GM18526 (cell line): ENCODE measurements at regions not wholly inside any gene's neighbourhood (a gene's known extent, or its start where the extent isn't known, plus 50 kb on each side); places are given as distances from the start of the nearest gene placed in this dataset.
A peak's percentile ranks its signal among the peaks of the same experiment; 100 is the strongest.

ENCODE experiments used
- POLR2A ChIP-seq: IDR thresholded peaks from 3 replicates; pipeline ENCODE4 v1.6.1; 2011; ENCODE audit not compliant: insufficient read length; ENCODE audit errors: extremely low read depth

DNA sequence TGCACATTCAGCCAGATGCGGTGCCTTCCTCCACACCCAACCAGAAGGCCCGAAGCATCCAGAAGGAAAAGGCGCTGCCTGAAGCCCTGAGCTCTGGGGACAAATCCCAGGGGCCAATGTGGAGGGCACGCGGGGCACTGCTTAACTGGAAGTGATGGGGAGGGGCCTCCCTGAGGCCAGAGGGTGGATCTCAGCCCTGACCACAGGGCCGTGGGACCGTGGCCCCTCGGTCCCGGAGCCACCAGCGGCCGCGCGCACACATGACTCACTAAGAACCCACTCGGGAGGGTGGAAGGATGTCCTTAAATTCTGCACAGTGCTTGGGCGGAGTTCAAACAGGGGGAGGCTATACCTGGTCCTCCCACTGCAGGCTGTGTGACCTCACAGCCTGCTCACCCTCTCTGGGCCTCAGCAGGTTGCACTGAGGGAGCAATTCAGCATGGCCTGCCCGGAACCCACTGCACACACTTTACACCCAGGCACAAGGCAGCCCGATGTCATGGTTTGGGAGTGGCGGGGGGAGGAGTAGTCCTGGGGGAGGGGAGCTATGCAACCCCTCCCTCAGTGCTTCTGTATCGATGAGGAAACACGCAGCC is 89.5 kb downstream of the RFLNA start:
- no peak for TF ChIP-seq POLR2A

DNA sequence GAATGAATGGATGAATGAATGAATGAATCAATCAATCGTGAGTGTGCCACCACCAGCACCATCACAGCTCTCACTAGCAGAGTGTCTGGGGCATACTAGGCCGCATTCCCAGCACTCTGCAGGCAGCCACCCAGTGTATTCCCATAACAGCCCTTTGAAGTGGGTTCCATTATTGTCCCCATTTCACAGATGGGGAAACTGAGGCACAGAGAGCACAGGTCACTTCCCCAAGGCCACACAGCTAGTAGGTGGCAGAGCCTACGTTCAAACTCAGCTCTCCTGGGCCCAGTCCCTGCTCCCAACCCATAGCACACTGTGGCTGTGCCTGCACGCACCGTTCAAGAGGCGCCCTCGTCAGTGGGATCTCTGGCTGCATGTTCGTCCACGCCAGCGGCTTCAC is 88.1 kb downstream of the RFLNA start:
- no peak for TF ChIP-seq POLR2A

DNA sequence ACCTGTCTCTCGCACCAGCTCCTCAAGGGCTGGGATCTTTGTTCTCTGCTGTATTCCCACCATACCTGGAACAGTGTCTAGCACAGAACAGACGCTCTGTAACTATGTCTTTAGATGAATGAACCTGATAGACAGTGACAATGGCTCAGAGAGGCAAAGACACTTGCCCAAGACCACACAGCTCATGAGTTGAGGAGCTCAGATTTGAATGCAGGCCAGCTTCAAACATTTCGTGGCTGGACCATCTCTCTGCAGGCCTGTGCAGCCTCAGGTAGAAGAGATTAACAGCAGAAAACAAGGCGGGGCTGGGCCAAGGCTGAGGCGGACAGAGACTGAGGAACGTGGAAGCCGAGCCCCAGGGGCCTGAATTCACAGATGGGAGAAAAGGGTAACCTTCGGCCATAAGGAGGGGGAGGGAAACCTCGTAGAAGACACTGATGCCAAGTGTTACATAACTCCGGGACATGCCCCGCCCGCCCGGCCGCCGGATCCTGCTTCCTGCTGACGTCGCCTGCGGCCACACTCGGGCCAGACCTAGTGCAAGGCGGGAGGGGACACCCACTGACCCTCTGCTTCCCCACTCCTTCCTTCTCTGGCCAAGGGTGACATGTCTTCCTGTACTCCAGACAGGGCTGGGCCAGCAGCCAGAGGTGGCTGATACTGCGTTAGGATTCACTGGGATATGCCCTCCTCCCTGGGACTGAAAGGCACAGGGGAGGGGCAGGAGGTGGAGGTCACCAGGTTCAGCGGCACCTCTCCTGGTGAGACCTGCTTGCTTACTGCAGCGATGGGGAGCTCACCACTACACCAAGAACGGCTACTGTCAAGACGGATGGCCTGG is 86.8 kb downstream of the RFLNA start:
- peak; percentile 6 for TF ChIP-seq POLR2A

DNA sequence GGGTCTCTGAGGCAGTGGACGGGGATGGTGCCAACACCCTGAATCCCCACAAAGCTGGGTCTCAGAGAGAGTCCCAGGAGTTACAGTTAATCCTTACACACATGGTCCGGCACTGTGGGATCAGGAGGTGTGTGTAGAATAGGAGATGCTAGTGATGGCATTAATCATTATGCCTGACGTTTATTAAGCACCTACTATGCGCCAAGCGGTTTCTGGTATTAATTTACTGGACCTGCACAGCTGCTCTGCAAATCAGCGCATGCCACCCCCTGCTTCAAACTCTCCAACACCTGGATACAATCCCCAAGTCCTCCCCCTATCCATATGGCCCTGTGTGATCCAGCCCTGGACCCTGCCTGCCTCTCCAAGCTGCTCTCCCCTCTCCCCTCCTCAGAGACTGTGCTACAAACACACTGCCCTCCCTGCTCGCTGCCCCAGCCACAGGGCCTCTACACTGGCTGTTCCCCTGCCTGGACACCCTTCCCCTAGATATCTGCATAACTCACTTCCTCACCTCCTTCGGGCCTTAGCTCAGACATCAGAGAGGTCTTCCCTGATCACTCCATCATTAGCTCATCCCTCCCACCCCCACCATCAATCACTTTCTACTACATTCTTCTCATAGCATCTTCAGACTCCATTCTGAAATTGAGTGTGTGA is 86.0 kb downstream of the RFLNA start:
- TF ChIP-seq POLR2A: no peak

DNA sequence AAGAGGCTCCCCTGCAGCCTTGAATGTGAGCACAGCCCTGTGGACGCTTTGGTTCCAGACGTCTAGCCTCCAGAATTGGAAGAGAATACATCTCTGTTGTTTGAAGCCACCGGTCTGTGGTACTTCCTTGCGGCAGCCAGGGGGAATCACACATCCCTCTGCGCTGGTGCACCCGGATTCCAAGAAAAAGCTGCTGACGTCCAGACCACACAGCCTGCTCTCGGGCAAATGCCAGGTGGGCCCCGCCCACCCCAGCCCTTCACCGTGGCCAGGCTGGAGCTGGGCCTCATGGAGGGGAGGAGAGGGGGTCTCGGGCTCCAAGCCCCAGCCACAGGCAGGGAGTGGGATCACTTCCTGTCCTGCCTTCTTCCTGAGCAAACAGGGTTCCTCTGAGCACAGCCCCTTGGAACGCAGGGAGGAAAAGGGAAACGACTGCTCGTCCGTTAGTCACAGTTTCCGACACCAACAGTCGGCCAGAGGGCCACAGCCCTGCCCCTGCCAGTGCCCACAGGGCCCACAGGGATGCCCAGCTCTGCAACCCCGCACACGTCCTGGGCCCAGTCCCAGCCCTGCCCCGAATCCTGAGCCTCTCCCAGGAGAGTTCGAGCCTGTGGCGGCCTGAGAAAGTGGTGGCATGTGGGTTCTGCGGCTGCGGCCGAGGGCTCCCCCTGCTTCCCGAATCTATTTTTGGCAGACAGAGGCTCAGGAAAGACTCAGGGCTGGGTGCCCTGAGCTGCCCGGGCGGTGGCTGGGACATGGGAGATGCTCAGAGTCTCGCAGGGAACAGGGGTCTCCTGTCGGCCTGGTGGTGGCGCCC is 85.3 kb downstream of the RFLNA start:
- no peak for TF ChIP-seq POLR2A

DNA sequence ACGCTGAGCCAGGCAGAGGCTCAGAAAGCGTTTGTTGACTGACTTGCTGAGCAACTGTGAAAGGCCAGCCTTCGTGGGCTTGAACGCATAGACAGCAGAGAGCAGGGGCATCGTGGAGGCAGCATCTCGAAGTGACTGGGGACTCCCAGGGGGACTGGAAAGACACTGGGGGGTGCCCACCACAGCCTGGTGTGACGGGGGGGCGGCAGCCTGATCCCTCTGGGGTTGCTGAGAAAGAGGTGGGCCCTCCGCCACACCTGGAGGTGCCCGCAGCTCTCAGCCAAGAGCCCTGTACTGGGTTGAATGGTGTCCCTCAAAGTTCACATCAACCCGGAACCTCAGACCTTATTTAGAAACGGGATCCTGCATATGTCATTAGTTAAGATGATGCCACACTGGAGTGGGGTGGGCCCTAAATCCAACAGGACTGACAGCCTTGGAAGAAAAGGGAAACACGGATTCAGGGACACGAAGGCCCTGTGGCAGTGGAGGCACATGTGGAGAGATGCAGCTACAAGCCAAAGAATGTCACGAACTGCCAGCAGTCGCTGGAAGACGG is 84.6 kb downstream of the RFLNA start:
- TF ChIP-seq POLR2A: no peak

DNA sequence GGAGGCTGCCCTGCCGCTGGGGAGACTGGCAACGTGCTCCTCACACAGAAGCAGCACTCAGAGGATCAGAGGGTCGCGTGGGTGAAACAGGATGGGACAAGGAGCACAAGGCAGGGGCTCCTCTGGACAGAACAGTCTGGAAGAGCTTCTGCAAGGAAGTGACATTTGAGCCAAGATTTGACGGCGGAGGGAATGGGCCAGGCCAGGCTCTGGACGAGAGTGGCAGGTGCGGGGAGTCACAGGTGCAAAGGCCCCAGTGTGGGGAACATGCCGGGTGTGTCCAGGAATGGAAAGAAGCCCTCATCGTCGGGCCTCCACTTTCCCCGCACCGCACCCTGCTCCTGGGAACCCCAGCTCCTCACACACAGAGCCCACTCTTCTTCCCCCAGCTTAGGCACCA is 84.0 kb downstream of the RFLNA start:
- no peak for TF ChIP-seq POLR2A

DNA sequence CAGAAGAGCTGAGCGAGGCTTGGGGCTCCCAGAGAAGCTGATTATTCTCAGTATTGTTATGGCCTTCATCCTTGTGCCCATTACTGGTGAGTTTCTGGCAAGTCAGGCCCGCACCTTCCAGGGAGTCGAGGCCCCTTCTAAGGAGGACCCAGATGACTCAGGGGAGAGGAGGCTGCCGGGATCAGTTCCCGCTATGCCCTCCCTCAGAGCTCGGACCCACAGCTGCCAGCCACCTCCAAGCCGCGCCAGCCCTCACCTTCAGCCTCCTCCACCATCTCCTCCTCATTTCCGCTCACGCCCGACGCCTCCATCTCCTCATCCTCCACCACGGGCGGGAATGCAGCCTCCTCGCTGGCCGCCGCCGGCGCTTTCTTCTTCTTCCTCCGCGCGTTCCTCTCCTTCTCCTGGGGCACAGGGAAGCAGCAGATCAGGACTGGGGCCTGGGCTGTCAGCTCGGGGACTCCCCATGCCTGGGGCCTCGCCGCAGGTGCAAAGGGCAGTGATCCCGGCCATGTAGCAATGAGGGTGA is 83.2 kb downstream of the RFLNA start:
- no peak for TF ChIP-seq POLR2A

DNA sequence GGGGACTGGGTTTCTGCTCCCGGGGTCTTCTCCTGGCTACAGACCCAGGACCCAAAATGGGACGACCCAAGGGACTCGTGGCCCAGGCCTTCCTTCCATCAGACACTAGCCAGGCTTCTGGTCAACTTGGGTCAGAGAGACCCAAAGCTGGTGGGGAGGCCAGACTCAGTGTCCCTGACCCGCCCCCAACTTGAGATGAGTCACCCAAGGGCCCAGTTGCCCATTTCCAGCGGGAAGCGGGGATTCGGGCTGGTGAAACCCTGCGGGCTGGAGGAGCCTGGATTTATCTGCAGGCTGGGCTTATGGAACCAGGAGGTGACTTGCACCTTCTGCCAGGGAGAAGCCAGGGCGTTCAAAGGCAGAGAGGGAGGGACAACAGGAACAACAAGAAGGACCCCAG is 81.5 kb downstream of the RFLNA start:
- no peak for TF ChIP-seq POLR2A

DNA sequence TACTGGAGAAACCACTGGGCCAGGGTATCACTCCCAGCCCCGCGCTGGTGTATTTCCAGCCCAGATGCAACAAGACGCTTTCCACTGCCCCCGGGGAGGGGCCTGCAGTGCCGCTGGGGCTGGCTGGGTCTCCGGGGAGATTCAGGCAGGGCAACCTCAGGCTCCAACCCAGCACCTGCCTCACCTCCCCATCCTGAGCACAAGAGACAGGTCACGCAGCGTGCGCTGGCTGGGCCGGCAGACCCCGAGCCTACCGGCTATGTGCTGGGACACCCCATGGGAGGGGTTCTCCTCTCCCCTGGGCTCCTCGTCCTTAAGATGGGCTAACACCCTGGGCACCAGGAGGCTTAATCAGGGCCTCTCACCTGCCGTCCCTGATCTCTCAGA is 80.9 kb downstream of the RFLNA start:
- TF ChIP-seq POLR2A: no peak

DNA sequence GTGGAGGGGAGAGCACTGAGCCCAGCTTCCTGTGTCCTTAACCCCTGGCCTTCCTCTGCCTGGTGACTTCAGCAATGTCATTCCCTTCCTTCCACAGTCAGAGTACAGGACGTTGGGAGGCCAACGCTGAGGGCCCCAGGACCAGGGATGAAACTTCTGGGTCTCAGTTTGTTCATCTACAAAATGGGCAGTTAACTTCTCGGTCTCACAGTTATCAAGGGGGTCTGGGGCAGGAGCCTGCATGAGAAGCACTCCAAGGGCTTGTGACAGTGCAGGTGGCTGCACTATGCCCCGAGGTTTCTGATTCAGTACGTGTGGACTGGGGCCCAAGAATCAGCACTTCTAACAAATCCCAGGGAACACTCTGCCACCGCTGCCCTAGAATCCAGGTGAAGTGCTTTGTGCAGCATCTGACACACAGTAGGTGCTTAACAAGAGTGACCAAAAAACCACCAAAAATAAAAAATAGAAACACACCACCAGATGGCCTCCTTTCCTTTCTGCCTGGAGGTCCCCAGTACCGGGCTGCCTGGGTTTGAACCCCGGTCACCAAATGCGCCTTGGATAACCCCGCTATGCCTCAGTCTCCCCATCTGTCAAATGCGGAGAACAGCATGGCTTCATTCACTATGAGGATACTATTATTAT is 80.4 kb downstream of the RFLNA start:
- TF ChIP-seq POLR2A: no peak

DNA sequence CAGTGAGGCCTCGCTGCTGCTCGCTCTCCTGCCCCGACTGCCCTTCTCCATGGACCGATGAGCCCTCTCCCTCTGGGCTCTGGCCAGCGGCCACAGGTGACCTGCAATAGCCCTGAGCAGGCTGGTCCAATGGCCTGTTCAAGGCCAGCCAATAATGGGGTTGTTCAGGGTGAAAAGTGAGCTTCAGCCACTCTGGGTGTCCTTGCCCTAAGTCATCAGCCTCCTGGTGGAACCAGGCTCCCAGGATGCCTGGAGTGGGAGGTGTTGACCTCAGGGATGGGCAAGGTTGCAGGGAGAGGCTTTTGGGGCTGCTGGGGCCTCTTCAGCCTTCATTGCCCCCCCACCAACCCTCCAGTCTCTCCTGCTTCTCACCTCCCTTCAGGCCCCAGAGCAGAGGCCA is 79.7 kb downstream of the RFLNA start:
- no peak for TF ChIP-seq POLR2A

DNA sequence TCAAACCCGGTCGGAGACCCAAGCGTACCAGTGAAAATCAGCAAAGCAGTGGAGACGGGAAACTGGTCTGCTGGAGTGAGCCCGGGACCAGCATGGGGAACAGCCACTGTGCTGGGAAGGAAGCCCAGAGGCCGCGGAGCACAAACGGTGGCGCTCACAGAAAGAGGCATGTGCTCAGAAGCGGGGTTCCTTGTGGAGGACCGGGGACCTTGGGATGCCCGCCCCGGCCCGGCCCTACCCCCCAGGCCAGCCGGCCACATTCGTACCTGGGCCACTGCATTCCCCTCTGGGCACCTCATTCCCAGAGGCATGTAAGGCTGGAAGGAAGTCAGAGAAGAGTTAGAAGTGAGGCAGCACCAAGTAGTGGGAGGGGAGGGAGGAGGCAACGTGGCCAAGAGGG is 79.3 kb downstream of the RFLNA start:
- TF ChIP-seq POLR2A: no peak

DNA sequence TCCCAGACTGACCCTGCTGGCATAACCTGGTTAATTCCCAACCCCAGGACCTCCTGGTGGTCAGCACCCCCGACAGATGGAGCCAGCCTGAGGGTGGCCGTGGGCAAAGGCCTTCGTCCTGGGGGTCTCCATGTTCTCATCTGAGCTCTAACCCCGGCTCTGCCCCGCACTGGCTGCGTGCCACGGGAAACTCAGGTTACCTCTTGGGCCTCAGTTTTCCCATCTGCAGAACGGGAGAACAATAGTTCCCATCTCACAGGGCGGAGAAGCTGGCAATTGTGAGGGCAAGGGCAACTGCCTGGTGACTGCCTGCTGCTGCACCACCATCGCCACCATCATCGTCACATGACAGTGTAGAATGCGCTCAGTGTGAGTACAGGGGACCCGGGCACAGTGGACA is 77.9 kb downstream of the RFLNA start:
- no peak for TF ChIP-seq POLR2A
